Activated CD8-positive, alpha-beta memory T cell treated with anti-CD3 and anti-CD28 coated beads for 24 hours (primary cell): ENCODE measurements at regions not wholly inside any gene's neighbourhood (a gene's known extent, or its start where the extent isn't known, plus 50 kb on each side); places are given as distances from the start of the nearest gene placed in this dataset.

Experiments
- DNase-seq: peaks from one replicate; pipeline ENCODE4 v3.0.0-alpha.2; 2020

- no peak for DNase-seq
Measured at GRCh38 chr3:68290333-68290732, 635.9 kb upstream of the SUCLG2 start.

- DNase-seq = no peak
Measured at GRCh38 chr3:68288085-68288484, 633.7 kb upstream of the SUCLG2 start.

GRCh38 chr3:68287101-68287500 lies 632.7 kb upstream of the SUCLG2 start:
- no peak for DNase-seq

GRCh38 chr3:68274286-68274685 lies 619.9 kb upstream of the SUCLG2 start:
- no peak for DNase-seq

- no peak for DNase-seq
Measured at GRCh38 chr3:68271145-68271544, 616.7 kb upstream of the SUCLG2 start.

GRCh38 chr3:68256635-68257223 lies 602.3 kb upstream of the SUCLG2 start:
- DNase-seq = no peak

- no peak for DNase-seq
Measured at GRCh38 chr3:68249265-68249664, 594.9 kb upstream of the SUCLG2 start.

- DNase-seq = no peak
Measured at GRCh38 chr3:68242606-68243005, 588.2 kb upstream of the SUCLG2 start.

- DNase-seq = no peak
Measured at GRCh38 chr3:68239542-68239941, 585.1 kb upstream of the SUCLG2 start.

- DNase-seq = no peak
Measured at GRCh38 chr3:68234076-68234780, 579.8 kb upstream of the SUCLG2 start.

- no peak for DNase-seq
Measured at GRCh38 chr3:68228856-68229255, 574.4 kb upstream of the SUCLG2 start.

GRCh38 chr3:68220832-68221231 lies 566.4 kb upstream of the SUCLG2 start:
- no peak for DNase-seq

GRCh38 chr3:68211637-68212036 lies 557.2 kb upstream of the SUCLG2 start:
- DNase-seq = no peak

- no peak for DNase-seq
Measured at GRCh38 chr3:68210635-68211034, 556.2 kb upstream of the SUCLG2 start.

GRCh38 chr3:68207327-68207726 lies 552.9 kb upstream of the SUCLG2 start:
- DNase-seq = no peak

GRCh38 chr3:68206524-68207117 lies 552.2 kb upstream of the SUCLG2 start:
- DNase-seq = no peak

GRCh38 chr3:68186733-68187132 lies 532.3 kb upstream of the SUCLG2 start:
- DNase-seq = no peak

- DNase-seq = no peak
Measured at GRCh38 chr3:68176600-68176999, 522.2 kb upstream of the SUCLG2 start.

GRCh38 chr3:68173012-68173634 lies 518.7 kb upstream of the SUCLG2 start:
- no peak for DNase-seq

- DNase-seq = no peak
Measured at GRCh38 chr3:68172039-68172438, 517.6 kb upstream of the SUCLG2 start.

- DNase-seq = no peak
Measured at GRCh38 chr3:68163968-68164367, 509.6 kb upstream of the SUCLG2 start.

- no peak for DNase-seq
Measured at GRCh38 chr3:68163062-68163461, 508.6 kb upstream of the SUCLG2 start.

GRCh38 chr3:68162644-68163043 lies 508.2 kb upstream of the SUCLG2 start:
- no peak for DNase-seq

- DNase-seq = no peak
Measured at GRCh38 chr3:68151359-68151758, 496.9 kb upstream of the SUCLG2 start.
